ENCODE measurements at regions not wholly inside any gene's neighbourhood (a gene's known extent, or its start where the extent isn't known, plus 50 kb on each side); places are given as distances from the start of the nearest gene placed in this dataset.

GRCh38 chrX:23554304-23554703, 113.0 kb upstream of the PRDX4 start:
- Histone ChIP-seq H3K4me3 (no peak overlapping the region), H3K27ac (no peak overlapping the region), H3K9me3 (peaks cover 18 to 30% of the 10 kb centered on the region in 2 donors), H3K27me3 (peaks cover 0 to 13% of the 10 kb centered on the region in 2 donors), H3K36me3 (no peaks in the 10 kb centered on the region), H3K4me1 (no peaks in the 10 kb centered on the region)
- TF ChIP-seq POLR2AphosphoS5 (IDR thresholded peaks at IDR 0.05): no peak
- TF ChIP-seq POLR2A (IDR thresholded peaks at IDR 0.05): no peak
- TF ChIP-seq CTCF (IDR thresholded peaks at IDR 0.05): peak in 2 of 3 donors; percentile 48 to 57
- intact Hi-C loops (cut with DNase I; ENCODE audit: low total_unique reads): no loop called here
- DNase-seq (ENCODE audit: low spot score in 2 of 2): no peak

- TF ChIP-seq POLR2A (IDR thresholded peaks at IDR 0.05): no peak
- no peak for TF ChIP-seq POLR2AphosphoS5 (IDR thresholded peaks at IDR 0.05)
- no peak for TF ChIP-seq CTCF (IDR thresholded peaks at IDR 0.05)
- Histone ChIP-seq H3K4me1 (no peaks in the 10 kb centered on the region), H3K9me3 (peaks cover 18 to 41% of the 10 kb centered on the region in 2 donors), H3K4me3 (no peak overlapping the region), H3K27me3 (peaks cover 0 to 11% of the 10 kb centered on the region in 2 donors), H3K36me3 (no peaks in the 10 kb centered on the region), H3K27ac (no peak overlapping the region)
- no peak for DNase-seq (ENCODE audit: low spot score in 2 of 2)
- intact Hi-C loops (cut with DNase I; ENCODE audit: low total_unique reads): no loop called here
Observed at GRCh38 chrX:23557070-23557469, 110.2 kb upstream of the PRDX4 start.

GRCh38 chrX:23559975-23560374, 107.3 kb upstream of the PRDX4 start:
- intact Hi-C loops (cut with DNase I; ENCODE audit: low total_unique reads): no loop called here
- H3K36me3 ChIP-seq: no peaks in the 10 kb centered on the region

DNA sequence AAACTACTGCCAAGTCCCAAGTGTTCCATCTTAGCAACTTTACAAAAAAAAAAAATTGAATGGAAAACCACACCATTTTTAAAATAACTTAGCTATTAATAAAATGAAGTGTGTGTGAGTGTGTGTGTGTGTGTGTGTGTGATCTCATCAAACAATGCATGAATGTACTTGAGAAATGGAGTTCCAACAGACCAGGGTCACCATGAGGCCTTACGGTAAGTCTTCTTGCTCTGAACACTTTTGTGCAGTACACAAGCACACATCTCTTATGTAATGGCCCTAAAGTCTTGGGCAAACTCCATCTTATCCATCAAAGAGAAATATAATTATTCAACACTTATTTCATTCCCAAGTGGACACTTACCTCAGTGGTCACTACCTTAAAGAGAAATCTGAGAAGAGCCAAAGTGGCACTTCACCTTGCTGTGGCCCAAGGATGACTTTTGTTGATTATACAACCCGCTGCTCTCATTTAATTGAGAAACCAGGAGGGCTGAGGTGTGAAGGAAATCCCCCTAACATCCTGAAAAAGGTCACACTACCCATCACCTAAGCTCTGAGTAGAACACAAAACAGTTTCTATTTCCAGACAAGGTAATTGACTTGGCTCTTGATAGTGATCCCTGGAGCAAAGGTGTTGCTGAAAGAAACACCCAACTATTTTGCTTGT, 96.5 kb upstream of the PRDX4 start:
- TF ChIP-seq POLR2AphosphoS5 (IDR thresholded peaks at IDR 0.05) (no peak), POLR2A (IDR thresholded peaks at IDR 0.05) (no peak), CTCF (IDR thresholded peaks at IDR 0.05) (no peak)
- intact Hi-C loops (cut with DNase I; ENCODE audit: low total_unique reads): no loop called here
- peaks cover 8 to 25% of the 10 kb centered on the region in 2 donors for H3K9me3 ChIP-seq
- H3K36me3 ChIP-seq: no peaks in the 10 kb centered on the region
- H3K27me3 ChIP-seq: peaks cover 0 to 31% of the 10 kb centered on the region in 2 donors
- H3K4me3 ChIP-seq: no peak overlapping the region
- H3K4me1 ChIP-seq: no peaks in the 10 kb centered on the region
- DNase-seq (ENCODE audit: low spot score in 2 of 2): no peak
- H3K27ac ChIP-seq: no peak overlapping the region

More at GRCh38 chrX:23559975-23560374, 107.3 kb upstream of the PRDX4 start:
- no peaks in the 10 kb centered on the region for H3K27me3 ChIP-seq
- TF ChIP-seq CTCF (IDR thresholded peaks at IDR 0.05) (no peak), POLR2AphosphoS5 (IDR thresholded peaks at IDR 0.05) (no peak), POLR2A (IDR thresholded peaks at IDR 0.05) (no peak)
- no peaks in the 10 kb centered on the region for H3K4me1 ChIP-seq
- no peak overlapping the region for H3K27ac ChIP-seq
- peaks cover 18 to 41% of the 10 kb centered on the region in 2 donors for H3K9me3 ChIP-seq
- no peak overlapping the region for H3K4me3 ChIP-seq
- DNase-seq (ENCODE audit: low spot score in 2 of 2): no peak

DNA sequence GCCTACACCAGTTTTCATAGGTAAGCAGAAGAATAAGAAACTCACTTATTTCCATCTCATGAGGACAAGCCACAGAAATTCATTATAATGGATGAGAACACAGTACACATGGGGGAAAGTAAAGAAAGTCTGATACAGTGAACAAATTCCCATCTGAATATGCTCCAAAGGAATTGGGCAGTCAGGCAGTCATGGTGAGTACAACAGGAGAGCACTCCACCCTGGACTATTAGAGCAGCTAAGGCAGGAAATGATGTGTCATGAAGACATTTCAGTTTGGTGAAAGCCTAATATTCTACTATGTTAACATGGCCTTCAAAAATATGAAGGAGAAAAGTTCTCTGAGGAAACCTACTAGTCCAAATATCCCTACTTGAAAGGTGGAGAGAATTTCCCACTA, 92.0 kb upstream of the PRDX4 start:
- DNase-seq (ENCODE audit: low spot score in 2 of 2): no peak
- H3K36me3 ChIP-seq: no peaks in the 10 kb centered on the region
- intact Hi-C loops (cut with DNase I; ENCODE audit: low total_unique reads): no loop called here
- H3K9me3 ChIP-seq: peaks cover 0 to 11% of the 10 kb centered on the region in 2 donors
- H3K4me3 ChIP-seq: no peak overlapping the region
- peaks cover 0 to 49% of the 10 kb centered on the region in 2 donors for H3K27me3 ChIP-seq
- TF ChIP-seq CTCF (IDR thresholded peaks at IDR 0.05) (no peak), POLR2A (IDR thresholded peaks at IDR 0.05) (no peak), POLR2AphosphoS5 (IDR thresholded peaks at IDR 0.05) (no peak)
- H3K27ac ChIP-seq: no peak overlapping the region
- no peaks in the 10 kb centered on the region for H3K4me1 ChIP-seq

All from breast epithelium (tissue), 4 donors.